Tibial nerve (tissue), 4 donors: ENCODE measurements at regions not wholly inside any gene's neighbourhood (a gene's known extent, or its start where the extent isn't known, plus 50 kb on each side); places are given as distances from the start of the nearest gene placed in this dataset.

Source experiments
- EP300 ChIP-seq, 2 donors: sonication (generic); formaldehyde crosslinking; IDR thresholded peaks; one replicate each; pipeline ENCODE4 v1.6.1; 2017; ENCODE audit warnings: antibody characterized with exemption in 2 of 2, mild to moderate bottlenecking in 1 of 2
- POLR2A ChIP-seq, 2 donors: fragments of 450-650 bp; IDR thresholded peaks; one replicate each; pipeline ENCODE4 v1.6.1; 2017; ENCODE audit warnings: antibody characterized with exemption in 2 of 2, mild to moderate bottlenecking in 2 of 2, moderate library complexity in 2 of 2
- TF ChIP-seq, protein P1 (sequence below), 5 experiments: fragments of 200-600 bp in 3 of 5; fragments of 450-650 bp in 2 of 5; sonication (generic) in 3 of 5; IDR thresholded peaks; one replicate each; pipeline ENCODE4 v1.5.1; 2016 to 2019; ENCODE audit warnings: antibody characterized with exemption in 5 of 5, mild to moderate bottlenecking in 3 of 5, moderate library complexity in 2 of 5

DNA sequence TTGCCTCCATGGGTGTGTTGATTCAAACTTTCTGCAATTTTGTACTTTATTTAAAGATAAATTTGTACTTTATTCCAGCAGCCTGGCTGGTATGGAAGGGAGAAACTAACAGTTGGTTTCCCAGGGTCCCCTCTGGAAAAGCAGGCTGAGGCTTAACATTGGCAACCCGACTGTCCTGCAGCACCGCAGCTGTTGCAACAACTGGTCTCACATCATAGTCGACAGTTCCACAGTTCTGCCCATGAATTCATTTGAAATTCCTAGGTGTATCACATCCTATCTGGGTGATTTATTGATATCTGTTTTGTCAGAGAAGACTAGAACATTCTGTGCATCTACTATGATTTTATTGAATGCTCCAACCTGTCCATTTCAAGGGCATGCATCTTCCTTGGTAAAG is 98.8 kb upstream of the GATB start:
- TF ChIP-seq, protein P1, sequence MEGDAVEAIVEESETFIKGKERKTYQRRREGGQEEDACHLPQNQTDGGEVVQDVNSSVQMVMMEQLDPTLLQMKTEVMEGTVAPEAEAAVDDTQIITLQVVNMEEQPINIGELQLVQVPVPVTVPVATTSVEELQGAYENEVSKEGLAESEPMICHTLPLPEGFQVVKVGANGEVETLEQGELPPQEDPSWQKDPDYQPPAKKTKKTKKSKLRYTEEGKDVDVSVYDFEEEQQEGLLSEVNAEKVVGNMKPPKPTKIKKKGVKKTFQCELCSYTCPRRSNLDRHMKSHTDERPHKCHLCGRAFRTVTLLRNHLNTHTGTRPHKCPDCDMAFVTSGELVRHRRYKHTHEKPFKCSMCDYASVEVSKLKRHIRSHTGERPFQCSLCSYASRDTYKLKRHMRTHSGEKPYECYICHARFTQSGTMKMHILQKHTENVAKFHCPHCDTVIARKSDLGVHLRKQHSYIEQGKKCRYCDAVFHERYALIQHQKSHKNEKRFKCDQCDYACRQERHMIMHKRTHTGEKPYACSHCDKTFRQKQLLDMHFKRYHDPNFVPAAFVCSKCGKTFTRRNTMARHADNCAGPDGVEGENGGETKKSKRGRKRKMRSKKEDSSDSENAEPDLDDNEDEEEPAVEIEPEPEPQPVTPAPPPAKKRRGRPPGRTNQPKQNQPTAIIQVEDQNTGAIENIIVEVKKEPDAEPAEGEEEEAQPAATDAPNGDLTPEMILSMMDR (IDR thresholded peaks at IDR 0.05), result no peak
- TF ChIP-seq EP300 (IDR thresholded peaks at IDR 0.05), result no peak
- TF ChIP-seq POLR2A (IDR thresholded peaks at IDR 0.05), result no peak
